Right lobe of liver (tissue), 4 donors: ENCODE measurements at regions not wholly inside any gene's neighbourhood (a gene's known extent, or its start where the extent isn't known, plus 50 kb on each side); places are given as distances from the start of the nearest gene placed in this dataset.

Experiments used
- CTCF ChIP-seq, 4 donors: fragments of 200-600 bp in 3 of 4; fragments of 450-650 bp in 1 of 4; IDR thresholded peaks; one replicate each; pipeline versions ENCODE4 v1.5.1 to v1.8.0; 2016 to 2022; ENCODE audit warnings: antibody characterized with exemption in 4 of 4, mild to moderate bottlenecking in 2 of 4
- POLR2A ChIP-seq: fragments of 450-650 bp; IDR thresholded peaks from one replicate; pipeline ENCODE4 v1.6.1; 2017; ENCODE audit warnings: antibody characterized with exemption, mild to moderate bottlenecking
- donor health status: DM: no; HTN: no; CAD: no.
- donor health status: DM: no; HTN: no; CAD: no.
- donor health status: DM: no; HTN: yes; CAD: no.

- TF ChIP-seq CTCF (IDR thresholded peaks at IDR 0.05) (no peak), POLR2A (no peak)
These were observed 1298.0 kb upstream of the CNTN5 start for GRCh38 chr11:97722721-97723120.
